SJSA1 (cell line): ENCODE measurements at regions not wholly inside any gene's neighbourhood (a gene's known extent, or its start where the extent isn't known, plus 50 kb on each side); places are given as distances from the start of the nearest gene placed in this dataset.

Experiments
- DNase-seq, 2 experiments: peaks; one replicate each; pipeline ENCODE4 v3.0.0-alpha.2; 2015 to 2020; ENCODE audit warnings: low spot score in 2 of 2, low read depth in 1 of 2
- H3K27ac ChIP-seq: fragments of 250-450 bp; sonication (Bioruptor Pico); 2 replicates; pipeline ENCODE4 v1.5.1; 2020; ENCODE audit warnings: mild to moderate bottlenecking, moderate library complexity
- H3K27me3 ChIP-seq: fragments of 250-450 bp; sonication (Bioruptor Pico); replicated peaks from 2 replicates; pipeline ENCODE4 v1.5.1; 2020; ENCODE audit warnings: mild to moderate bottlenecking, moderate library complexity
- H3K36me3 ChIP-seq: fragments of 250-450 bp; sonication (Bioruptor Pico); 2 replicates; pipeline ENCODE4 v1.5.1; 2020; ENCODE audit warnings: mild to moderate bottlenecking
- H3K4me1 ChIP-seq: fragments of 250-450 bp; sonication (Bioruptor Pico); replicated peaks from 2 replicates; pipeline ENCODE4 v1.6.1; 2021; ENCODE audit warnings: mild to moderate bottlenecking
- H3K4me3 ChIP-seq: fragments of 250-450 bp; sonication (Bioruptor Pico); 2 replicates; pipeline ENCODE4 v1.5.1; 2020; ENCODE audit warnings: mild to moderate bottlenecking
- H3K9me3 ChIP-seq: fragments of 250-450 bp; sonication (Bioruptor Pico); replicated peaks from 2 replicates; pipeline ENCODE4 v1.5.1; 2020; ENCODE audit warnings: mild to moderate bottlenecking

- DNase-seq, result no peak
- H3K4me1 ChIP-seq, result no peaks in the 10 kb centered on the region
- H3K27ac ChIP-seq, result no peak overlapping the region
- H3K9me3 ChIP-seq, result no peaks in the 10 kb centered on the region
- no peaks in the 10 kb centered on the region for H3K27me3 ChIP-seq
- no peaks in the 10 kb centered on the region for H3K36me3 ChIP-seq
- H3K4me3 ChIP-seq, result no peak overlapping the region
Observed at GRCh38 chr7:20963556-20964280, 177.0 kb upstream of the SP8 start.

GRCh38 chr7:20964281-20964918 is 177.7 kb upstream of the SP8 start:
- Histone ChIP-seq H3K27me3 (no peaks in the 10 kb centered on the region), H3K9me3 (no peaks in the 10 kb centered on the region), H3K36me3 (no peaks in the 10 kb centered on the region), H3K4me1 (no peaks in the 10 kb centered on the region), H3K4me3 (no peak overlapping the region), H3K27ac (no peak overlapping the region)
- DNase-seq, result no peak

GRCh38 chr7:20971219-20971618 is 184.5 kb upstream of the SP8 start:
- DNase-seq, result no peak
- H3K4me3 ChIP-seq, result no peak overlapping the region
- H3K27me3 ChIP-seq, result no peaks in the 10 kb centered on the region
- no peak overlapping the region for H3K27ac ChIP-seq
- H3K36me3 ChIP-seq, result no peaks in the 10 kb centered on the region
- H3K9me3 ChIP-seq, result no peaks in the 10 kb centered on the region
- H3K4me1 ChIP-seq, result no peaks in the 10 kb centered on the region

- Histone ChIP-seq H3K4me1 (no peaks in the 10 kb centered on the region), H3K27me3 (no peaks in the 10 kb centered on the region), H3K9me3 (no peaks in the 10 kb centered on the region), H3K36me3 (no peaks in the 10 kb centered on the region), H3K27ac (no peak overlapping the region), H3K4me3 (no peak overlapping the region)
- no peak for DNase-seq
Observed at GRCh38 chr7:20980232-20980631, 193.5 kb upstream of the SP8 start.

GRCh38 chr7:20980668-20981264 is 194.1 kb upstream of the SP8 start:
- Histone ChIP-seq H3K36me3 (no peaks in the 10 kb centered on the region), H3K27ac (no peak overlapping the region), H3K9me3 (no peaks in the 10 kb centered on the region), H3K4me3 (no peak overlapping the region), H3K27me3 (no peaks in the 10 kb centered on the region), H3K4me1 (no peaks in the 10 kb centered on the region)
- DNase-seq, result no peak

- Histone ChIP-seq H3K27ac (no peak overlapping the region), H3K4me1 (no peaks in the 10 kb centered on the region), H3K36me3 (no peaks in the 10 kb centered on the region), H3K4me3 (no peak overlapping the region), H3K27me3 (peaks cover 3% of the 10 kb centered on the region; the same call in 1 of the 2 replicates), H3K9me3 (no peaks in the 10 kb centered on the region)
- DNase-seq, result no peak
Observed at GRCh38 chr7:20988340-20988739, 201.7 kb upstream of the SP8 start.

- DNase-seq, result no peak
- no peaks in the 10 kb centered on the region for H3K36me3 ChIP-seq
- H3K9me3 ChIP-seq, result no peaks in the 10 kb centered on the region
- no peak overlapping the region for H3K27ac ChIP-seq
- H3K4me1 ChIP-seq, result no peaks in the 10 kb centered on the region
- peaks cover 3% of the 10 kb centered on the region; the same call in 1 of the 2 replicates for H3K27me3 ChIP-seq
- H3K4me3 ChIP-seq, result no peak overlapping the region
Observed at GRCh38 chr7:20991544-20991943, 204.9 kb upstream of the SP8 start.

GRCh38 chr7:20993693-20994092 is 207.0 kb upstream of the SP8 start:
- Histone ChIP-seq H3K4me1 (no peaks in the 10 kb centered on the region), H3K27ac (no peak overlapping the region), H3K27me3 (peaks cover 3% of the 10 kb centered on the region; the same call in 1 of the 2 replicates), H3K9me3 (no peaks in the 10 kb centered on the region), H3K4me3 (no peak overlapping the region), H3K36me3 (no peaks in the 10 kb centered on the region)
- DNase-seq, result no peak

- H3K36me3 ChIP-seq, result no peaks in the 10 kb centered on the region
- H3K27me3 ChIP-seq, result no peaks in the 10 kb centered on the region
- H3K4me1 ChIP-seq, result no peaks in the 10 kb centered on the region
- no peaks in the 10 kb centered on the region for H3K9me3 ChIP-seq
- no peak overlapping the region for H3K27ac ChIP-seq
- DNase-seq, result no peak
- no peak overlapping the region for H3K4me3 ChIP-seq
Observed at GRCh38 chr7:20998309-20998708, 211.6 kb upstream of the SP8 start.

GRCh38 chr7:21011153-21011552 is 224.5 kb upstream of the SP8 start:
- H3K27ac ChIP-seq, result no peak overlapping the region
- no peak overlapping the region for H3K4me3 ChIP-seq
- no peak for DNase-seq
- H3K4me1 ChIP-seq, result no peaks in the 10 kb centered on the region
- H3K27me3 ChIP-seq, result no peaks in the 10 kb centered on the region
- H3K36me3 ChIP-seq, result no peaks in the 10 kb centered on the region
- H3K9me3 ChIP-seq, result no peaks in the 10 kb centered on the region

GRCh38 chr7:21013765-21014539 is 227.3 kb upstream of the SP8 start:
- DNase-seq, result no peak
- Histone ChIP-seq H3K4me1 (no peaks in the 10 kb centered on the region), H3K27ac (no peak overlapping the region), H3K36me3 (no peaks in the 10 kb centered on the region), H3K4me3 (no peak overlapping the region), H3K27me3 (no peaks in the 10 kb centered on the region), H3K9me3 (no peaks in the 10 kb centered on the region)

- Histone ChIP-seq H3K9me3 (no peaks in the 10 kb centered on the region), H3K36me3 (no peaks in the 10 kb centered on the region), H3K27me3 (no peaks in the 10 kb centered on the region), H3K4me1 (no peaks in the 10 kb centered on the region), H3K4me3 (no peak overlapping the region), H3K27ac (no peak overlapping the region)
- DNase-seq, result no peak
Observed at GRCh38 chr7:21020667-21021066, 234.0 kb upstream of the SP8 start.

GRCh38 chr7:21023841-21024484 is 237.3 kb upstream of the SP8 start:
- H3K27ac ChIP-seq, result no peak overlapping the region
- no peak for DNase-seq
- no peaks in the 10 kb centered on the region for H3K27me3 ChIP-seq
- no peaks in the 10 kb centered on the region for H3K9me3 ChIP-seq
- no peak overlapping the region for H3K4me3 ChIP-seq
- H3K36me3 ChIP-seq, result no peaks in the 10 kb centered on the region
- no peaks in the 10 kb centered on the region for H3K4me1 ChIP-seq
